HG03108 (cell line): ENCODE measurements at regions not wholly inside any gene's neighbourhood (a gene's known extent, or its start where the extent isn't known, plus 50 kb on each side); places are given as distances from the start of the nearest gene placed in this dataset.

Experiments
- ATAC-seq: cut with Tn5 transposase; IDR thresholded peaks from one replicate; pipeline ENCODE4 v1.9.1; 2021; ENCODE audit warnings: moderate library complexity; ENCODE audit not compliant: unreplicated experiment

DNA sequence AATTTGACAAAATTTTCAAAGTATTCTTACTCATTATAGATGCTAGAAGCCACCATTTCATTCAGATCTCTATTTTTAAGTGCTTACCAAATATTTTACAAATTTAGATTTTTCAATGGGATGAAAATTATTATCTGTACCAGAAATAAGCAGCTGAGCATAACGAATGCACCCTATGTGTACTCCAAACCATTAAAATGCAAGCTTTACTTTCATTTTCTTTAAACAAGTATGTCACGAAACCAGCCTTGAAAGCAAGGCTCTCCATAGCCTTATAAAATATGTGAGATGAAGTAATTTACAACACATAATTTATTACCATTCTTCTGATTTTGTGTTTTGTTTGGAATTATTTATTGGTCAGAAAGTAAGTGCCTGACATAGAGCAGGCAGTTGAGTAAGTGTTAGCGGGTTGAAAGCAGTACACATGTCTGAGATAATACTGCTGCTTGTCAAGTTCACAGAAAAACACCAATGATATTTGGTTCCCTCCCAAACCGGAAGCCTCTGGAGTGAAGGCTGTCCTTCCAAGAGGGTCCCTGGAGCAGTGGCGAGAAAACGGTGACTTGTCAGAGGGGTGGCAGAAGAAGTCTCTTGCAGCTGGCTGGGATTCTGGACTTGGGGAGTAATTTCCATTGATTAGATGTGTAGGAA, 322.7 kb upstream of the PFKP start:
- no peak for ATAC-seq

- ATAC-seq, result no peak
Measured at GRCh38 chr10:2734603-2735002, 332.7 kb upstream of the PFKP start.

DNA sequence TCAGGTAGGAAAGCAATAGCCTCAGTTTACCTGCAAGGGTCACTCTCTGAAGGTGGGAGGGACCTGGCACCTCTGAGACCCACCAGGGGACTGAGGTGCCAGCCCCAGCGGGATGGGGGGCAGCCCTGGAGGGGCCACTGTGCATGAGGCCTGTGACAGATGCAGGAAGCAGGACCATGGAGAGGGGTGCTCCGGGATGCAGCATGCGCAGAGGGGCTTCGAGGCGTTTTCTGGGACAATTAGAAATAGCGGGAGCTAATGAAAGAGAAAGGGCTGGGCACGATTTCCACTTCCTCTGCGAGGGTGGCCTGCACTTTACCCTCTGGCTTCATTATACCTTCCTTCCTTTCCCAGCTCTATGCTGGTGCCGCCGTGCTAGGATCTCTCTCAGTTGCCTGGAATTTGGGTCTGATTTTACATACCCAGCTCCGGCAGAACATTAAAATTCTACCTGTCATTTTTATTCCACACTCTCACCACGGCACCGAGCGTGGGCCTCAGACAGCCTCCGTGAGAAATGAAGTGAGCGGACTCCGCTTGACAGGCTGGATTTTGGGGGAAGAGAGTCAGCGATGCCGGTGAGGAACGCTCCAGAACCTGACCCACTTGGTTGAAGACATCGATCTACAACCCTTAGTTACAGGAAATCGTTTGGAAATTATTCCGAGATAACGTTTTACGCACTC, 333.9 kb upstream of the PFKP start:
- no peak for ATAC-seq

- ATAC-seq, result no peak
Measured at GRCh38 chr10:2731940-2732339, 335.4 kb upstream of the PFKP start.

DNA sequence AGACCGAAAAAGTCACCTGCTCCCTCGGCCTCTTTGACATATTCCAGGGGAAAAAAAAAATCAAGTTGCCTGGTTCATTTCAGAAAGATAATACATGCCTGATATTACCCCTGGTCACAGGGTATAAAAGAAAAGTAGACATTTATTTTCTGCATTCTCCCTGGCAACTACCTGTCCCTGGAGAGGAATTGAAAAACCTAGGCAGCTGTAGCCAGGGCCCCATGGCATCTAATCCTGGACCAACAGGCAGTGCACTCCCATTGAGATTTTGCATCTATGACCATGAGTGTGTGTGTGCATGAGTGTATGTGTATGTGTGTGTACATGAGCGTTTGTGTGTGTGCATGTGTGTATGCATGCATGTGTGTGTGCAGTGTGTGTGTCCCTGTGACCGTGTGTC, 338.2 kb upstream of the PFKP start:
- ATAC-seq, result no peak

DNA sequence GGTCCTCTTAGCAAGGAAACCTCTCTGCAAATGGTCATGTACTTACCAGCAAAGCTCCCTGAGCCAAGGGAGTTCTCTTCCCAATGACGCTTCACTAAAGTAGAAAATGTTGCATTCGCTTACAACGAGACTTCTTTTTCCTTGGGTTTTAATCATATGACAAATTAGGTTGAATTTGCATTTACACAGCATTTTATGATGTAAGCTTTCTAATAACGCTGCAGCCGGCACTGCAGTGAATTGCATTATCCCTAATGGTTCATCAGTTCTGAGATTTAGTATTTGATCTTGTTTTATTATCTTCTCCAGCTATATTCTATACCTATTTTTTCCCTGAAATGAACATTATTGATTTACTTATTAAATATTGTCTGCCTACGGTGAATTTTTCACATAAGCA, 339.3 kb upstream of the PFKP start:
- no peak for ATAC-seq

- no peak for ATAC-seq
Measured at GRCh38 chr10:2716596-2716995, 350.8 kb upstream of the PFKP start.

GRCh38 chr10:2714597-2714996, 352.8 kb upstream of the PFKP start:
- no peak for ATAC-seq

DNA sequence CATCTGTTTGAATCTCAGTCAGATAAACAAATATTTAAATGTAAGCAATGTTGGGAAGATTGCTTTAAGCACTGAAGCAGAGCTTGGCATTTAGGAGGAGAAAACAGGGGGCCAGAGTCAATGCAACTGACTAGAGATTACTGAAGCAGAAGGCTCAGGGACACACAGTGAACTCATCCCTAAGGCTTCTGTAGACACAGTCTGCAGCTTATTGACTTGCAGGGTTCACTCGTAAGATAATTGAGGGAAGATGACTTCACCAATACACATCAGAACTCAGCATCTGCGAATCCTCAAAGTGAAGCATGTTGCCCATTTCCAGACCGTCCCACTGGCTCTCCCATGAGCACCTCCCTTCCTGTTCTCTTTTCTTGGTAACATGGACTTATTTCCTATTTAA, 363.4 kb upstream of the PFKP start:
- no peak for ATAC-seq

DNA sequence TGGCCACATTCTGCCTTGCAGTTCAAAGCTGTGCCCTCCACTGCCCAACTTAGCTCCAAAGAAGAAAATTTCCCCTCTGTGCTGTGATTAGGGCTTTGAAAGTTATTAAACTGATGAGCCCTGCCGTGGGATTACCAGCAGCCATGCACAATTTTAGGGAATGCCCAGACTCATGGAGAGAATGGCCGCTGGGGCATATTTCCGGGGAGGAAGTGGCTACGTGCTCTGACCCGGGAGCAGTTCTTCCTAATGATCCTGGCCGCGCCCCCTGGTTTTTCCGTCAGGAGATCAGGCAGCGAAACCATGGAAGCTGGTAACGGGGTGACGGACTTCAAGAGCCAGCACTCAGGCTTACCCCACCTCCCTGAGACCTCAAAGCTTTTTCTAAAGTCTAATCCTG, 365.5 kb upstream of the PFKP start:
- no peak for ATAC-seq

DNA sequence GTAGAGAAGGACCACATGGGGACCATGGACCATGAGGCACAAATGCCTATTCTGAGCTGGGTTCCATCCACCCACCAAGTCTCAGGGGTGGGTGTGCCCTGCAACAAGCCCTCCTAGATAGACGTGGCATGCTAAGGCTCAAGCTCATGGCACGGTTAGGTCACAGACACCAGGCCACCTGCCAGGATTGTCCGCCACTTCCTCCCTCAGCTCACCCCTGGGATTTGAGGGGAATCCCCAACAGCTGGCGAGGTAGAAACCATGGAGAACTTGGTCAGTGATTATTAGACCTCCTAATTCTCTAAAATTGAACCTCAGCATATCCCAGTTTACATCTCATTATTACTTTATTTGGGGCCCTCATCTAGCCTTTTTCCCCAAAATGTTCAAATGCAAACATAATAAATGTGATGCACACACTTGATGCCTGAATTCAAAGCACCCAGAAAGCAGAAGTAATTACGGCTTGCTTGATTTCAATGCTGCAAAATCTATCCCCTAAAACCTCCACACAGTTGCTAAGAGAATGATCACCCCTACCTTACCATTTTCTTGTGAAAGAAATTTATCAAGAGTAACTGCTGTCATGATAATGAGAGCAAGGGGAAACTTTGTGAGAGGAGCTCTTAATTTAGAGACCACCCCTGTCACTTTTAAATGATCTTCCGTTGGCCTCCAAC, 366.6 kb upstream of the PFKP start:
- no peak for ATAC-seq

GRCh38 chr10:2688958-2689357, 378.4 kb upstream of the PFKP start:
- ATAC-seq, result no peak

DNA sequence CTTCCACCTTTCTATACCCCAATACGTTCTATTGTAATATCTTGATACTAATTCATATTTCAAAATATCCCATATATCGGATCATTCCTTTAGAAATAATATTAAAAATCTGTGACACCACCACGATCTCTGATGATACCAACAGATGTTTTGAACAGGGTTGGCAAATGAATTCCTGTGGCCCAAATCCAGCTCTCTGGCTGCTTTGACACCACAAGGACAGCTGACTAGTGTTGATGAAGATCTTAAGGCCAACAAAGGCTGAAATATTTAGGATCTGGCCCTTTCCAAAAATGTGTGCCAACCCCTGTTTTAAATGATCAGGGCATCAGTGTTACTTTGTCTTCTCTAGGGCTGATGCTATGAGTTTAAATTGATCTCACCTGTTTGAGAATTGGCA, 380.7 kb upstream of the PFKP start:
- no peak for ATAC-seq

DNA sequence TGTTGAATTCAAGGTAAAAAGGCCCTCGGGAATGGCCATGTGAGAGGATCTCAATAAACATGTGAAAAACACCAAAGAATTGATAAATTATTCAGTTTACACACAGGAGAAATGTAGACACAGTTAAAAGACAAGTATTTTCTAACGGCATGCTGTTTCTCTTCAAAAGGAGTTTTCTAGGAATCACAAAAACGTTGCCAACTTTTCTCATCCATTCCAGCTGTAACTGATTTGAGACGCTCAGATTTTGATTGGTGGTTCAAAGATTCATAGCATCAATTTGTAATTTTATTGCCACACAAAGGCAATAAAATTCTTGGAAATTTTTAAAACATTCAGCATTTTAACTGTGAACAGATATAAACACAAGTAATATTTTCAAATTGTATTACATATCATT, 384.9 kb upstream of the PFKP start:
- no peak for ATAC-seq

GRCh38 chr10:2681891-2682290, 385.5 kb upstream of the PFKP start:
- ATAC-seq, result no peak

- ATAC-seq, result no peak
Measured at GRCh38 chr10:2680821-2681220, 386.5 kb upstream of the PFKP start.

DNA sequence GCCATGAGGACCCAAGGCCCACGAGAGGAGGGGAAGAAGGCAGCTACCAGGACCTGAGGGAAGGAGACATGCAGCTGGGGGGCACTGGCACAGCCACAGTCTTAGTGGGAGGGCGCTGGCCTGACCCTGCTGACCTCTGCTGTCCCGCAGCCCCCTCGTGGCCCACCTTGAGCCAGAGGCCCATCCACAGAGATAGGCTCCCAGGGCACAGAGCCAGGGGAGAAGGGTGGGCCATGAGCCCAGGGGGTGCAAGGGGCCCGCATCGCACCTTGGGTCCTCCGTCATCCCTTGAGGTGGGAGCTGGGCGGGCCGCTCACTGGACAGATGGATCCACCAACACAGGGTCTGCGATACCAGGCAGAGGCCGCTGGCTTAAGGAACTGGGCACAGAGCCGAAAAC, 387.7 kb upstream of the PFKP start:
- no peak for ATAC-seq

DNA sequence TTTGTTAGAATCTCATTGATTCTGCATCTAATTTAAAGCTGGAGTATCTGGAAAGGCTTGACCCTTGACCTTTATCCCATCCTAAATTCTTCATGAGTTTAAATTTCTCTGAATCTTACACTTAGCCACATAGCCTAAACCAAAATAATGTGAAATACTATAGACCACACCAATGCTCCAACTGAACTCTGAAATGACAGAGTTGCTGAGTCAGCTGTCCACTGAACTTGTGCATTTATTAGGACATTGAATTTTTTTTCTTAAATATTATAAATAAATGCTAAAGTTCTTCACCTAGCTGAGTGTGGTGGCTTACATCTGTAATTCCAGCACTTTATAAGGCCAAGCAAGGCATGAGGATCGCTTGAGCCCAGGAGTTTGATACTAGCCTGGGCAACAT, 390.9 kb upstream of the PFKP start:
- no peak for ATAC-seq

GRCh38 chr10:2674451-2674850, 392.9 kb upstream of the PFKP start:
- ATAC-seq, result no peak

DNA sequence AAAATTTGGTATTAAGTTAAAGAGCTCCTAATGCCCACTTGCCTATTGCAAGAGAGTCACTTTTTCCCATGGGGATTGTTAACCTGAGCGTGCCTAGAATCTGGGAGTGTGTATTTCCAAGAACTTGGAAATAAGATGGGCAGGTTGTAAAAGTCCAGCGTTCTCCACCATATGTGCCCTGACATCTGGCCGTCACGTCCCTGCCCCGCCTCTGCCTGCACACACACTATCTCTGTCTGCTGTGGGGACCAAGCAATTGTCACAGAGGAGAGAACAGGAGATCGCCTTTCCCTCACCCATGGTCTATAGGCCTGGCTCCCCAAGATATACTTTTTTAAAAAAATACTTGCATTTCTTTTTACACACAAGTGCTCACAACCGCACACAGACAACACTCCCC, 396.5 kb upstream of the PFKP start:
- no peak for ATAC-seq

GRCh38 chr10:2665772-2666171, 401.6 kb upstream of the PFKP start:
- ATAC-seq, result no peak

DNA sequence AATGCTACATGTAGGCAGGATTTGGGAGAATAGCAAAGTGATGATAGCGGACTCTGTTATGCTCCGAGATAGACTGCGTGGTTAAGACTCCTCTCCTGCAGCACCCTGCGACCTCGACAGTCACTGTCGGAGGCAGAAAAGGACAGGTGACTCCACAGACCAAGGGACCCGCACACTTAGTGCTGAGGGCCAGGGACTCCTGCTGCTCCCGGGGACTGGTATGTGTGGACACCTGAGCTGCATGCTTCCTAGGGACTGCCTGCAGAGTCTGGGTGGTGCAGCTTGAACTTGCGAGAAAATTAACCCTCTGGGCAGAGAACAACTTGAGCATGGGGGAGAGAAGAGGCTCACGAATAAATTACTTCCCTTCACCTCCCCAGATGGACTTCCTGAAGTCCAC, 407.1 kb upstream of the PFKP start:
- ATAC-seq, result no peak
